NCI-H2107 (cell line): ENCODE measurements at regions not wholly inside any gene's neighbourhood (a gene's known extent, or its start where the extent isn't known, plus 50 kb on each side); places are given as distances from the start of the nearest gene placed in this dataset.
A peak's percentile ranks its signal among the peaks of the same experiment; 100 is the strongest.

Source experiments
- DNase-seq: peaks from one replicate; lab custom pipeline; 2025; lab: John Stamatoyannopoulos, UW

DNA sequence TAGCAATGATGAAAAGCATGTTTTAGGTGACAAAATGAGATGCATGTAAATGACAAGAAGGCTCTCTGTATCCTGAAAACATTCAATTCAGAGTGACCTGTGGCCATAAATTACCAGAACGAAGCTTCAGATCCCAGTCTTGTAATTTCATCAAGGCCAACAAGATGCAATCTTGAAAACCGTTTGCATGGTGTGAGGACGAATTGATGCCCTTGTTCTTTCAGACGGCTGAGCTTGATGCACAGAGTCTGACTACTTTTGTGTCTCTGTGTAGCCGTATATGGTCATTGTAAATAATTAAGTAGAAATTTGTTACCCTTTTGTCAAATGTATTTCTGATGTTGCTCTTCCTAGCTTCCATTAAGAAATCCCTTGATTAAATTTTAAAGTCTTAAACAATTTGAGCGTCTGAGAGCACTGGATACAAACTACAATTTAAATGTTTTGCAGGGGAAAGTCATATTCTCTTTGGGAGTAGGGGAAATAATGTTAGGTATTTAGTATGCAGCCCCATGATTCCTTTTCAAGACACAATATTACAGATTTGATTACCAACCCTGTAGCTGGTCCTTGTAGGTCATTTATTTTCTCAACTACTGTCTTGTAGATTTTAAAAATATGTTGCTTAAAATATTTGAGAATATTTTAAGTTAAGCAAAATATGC, 125.8 kb upstream of the PCDH9 start:
- DNase-seq: no peak

DNA sequence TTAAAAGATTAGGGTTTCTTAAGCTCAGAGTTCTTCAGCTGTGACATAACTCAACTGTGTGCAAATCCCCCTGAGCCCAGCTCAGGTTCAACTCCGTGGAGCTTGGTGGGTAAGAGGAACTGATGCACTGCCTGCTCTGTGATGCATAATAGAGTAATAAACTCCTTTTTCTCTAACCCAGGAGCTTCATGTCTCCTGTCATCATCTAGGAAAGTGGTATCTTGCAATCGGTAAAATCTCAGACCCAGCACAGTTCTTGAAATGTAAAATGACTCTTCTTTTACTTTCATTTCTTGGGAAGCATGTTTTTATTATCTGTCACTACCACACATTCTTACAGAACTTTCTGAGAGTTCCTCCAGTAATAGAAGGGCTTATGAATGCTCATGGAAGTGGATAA, 123.8 kb upstream of the PCDH9 start:
- DNase-seq: no peak

DNA sequence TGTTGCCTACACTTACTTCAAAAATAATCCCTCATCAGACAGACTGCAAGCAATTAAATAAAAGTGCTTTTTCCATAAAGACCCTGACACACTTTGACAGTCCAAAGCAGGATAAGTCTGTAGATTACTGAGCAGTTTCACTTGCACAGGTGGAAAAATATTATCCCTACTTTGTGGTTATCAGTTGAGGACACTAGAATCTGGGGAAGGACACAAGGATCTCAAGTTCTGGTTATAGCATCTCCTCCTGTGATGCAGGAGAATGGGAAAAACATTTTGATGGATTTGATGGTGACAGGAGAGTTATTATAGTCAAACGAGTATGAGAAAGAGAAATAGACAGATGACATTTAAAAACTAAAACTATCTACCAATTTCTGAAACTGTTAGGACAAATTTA, 122.9 kb upstream of the PCDH9 start:
- no peak for DNase-seq

DNA sequence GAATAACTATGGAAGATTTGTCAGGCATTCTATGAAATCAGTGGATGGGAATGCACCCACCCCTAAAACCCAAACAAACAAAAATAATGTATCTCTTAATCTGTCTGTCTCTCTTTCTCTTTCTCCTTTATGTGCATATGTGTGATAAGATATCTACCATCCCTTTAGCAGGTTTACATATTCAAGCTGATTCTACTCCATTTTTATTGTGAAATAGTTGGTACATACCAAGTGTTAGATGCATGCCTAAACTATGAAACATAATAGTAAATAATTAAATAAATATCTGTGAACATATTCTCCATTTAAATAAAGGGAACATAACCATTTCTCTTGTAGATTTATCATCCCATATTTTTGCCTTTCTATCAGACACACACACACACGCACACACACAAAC, 121.8 kb upstream of the PCDH9 start:
- no peak for DNase-seq

DNA sequence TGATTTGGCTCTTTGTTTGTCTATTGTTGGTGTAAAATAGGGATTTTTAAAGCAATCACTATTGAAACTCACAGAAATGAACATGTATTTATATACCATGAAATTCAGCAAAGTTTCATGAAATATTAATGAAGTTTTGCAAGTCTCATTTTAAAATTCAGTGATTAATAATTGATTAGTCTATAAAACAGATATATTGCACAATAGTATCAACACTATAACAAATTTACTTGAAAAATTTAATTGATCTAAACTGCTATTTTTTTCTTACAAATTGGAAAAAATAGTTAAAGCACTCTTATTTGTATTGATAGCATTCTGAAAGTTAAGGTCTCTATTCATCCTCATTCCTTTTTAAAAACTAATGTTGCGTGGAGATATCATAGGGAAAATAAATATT, 121.0 kb upstream of the PCDH9 start:
- DNase-seq: no peak

DNA sequence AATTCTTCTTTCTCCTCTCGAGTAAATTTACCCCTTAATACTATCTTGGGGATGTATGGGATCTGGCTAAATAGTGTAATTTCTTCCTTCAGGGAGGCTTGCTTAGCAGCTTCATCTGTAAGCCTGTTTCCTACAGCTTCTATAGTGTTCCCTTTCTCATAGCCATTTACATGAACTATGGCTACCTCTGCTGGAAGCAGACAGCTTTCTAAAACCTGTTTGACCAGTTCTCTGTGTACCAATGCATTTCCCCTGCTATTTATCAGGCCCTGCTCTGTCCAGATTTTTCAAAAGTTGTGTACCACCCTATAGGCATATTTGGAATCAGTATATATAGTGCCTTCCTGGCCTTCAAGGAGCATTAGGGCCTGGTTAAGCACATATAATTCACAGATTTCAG, 113.6 kb upstream of the PCDH9 start:
- DNase-seq: no peak

DNA sequence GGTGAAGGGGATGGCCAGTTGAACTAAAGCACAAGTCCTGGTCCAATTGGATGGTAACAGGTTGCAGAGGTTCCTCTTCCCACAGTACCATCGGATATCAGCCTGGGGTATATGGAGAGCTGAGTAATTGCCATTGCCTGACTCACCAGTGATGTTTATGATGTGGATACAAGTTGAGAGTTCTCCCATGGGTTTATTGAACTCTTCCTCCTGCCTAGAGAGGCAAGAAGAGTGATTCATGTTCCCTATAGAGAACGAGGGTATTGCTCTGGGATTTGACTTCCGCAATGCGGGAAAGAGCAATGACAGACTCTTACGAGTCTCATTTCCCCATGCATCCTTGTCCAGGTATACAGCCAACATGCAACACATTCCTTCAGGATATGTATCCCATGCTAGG, 111.3 kb upstream of the PCDH9 start:
- DNase-seq: no peak

DNA sequence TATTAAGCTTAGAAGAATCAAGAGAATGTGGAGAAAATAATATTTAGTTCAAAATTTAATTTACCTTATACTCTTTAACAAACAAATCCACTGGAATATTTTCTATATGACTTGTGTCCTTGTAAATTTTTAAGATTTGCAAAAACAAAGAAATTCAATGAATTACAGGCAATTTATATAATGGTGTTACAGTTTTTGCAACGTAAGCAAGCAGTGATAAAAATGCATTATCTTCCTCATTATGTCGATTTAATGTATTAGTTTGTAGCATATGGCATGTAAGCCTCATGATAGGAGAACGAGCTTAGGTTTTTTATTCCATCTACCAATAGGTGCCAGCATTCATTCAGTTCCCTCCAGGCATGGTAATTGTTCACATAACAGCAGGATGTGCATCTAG, 100.0 kb upstream of the PCDH9 start:
- DNase-seq: no peak

DNA sequence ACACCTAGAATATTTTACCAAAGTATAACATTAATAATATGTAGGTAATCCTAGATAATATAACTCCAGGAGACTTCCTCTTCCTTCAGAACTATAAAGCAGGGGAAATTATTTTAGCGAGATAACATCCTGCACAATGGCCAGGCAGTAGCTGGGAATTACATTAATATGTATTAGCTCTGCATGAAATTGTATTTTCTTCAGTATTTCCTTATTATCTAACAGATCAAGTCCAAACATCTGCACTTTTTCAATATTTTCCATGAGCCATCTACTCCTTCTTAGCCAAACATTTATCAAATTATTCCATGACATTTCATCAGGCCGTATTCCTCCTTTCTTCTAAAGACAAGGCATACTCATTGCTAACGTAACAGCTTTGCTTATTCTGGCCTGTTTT, 98.8 kb upstream of the PCDH9 start:
- no peak for DNase-seq

DNA sequence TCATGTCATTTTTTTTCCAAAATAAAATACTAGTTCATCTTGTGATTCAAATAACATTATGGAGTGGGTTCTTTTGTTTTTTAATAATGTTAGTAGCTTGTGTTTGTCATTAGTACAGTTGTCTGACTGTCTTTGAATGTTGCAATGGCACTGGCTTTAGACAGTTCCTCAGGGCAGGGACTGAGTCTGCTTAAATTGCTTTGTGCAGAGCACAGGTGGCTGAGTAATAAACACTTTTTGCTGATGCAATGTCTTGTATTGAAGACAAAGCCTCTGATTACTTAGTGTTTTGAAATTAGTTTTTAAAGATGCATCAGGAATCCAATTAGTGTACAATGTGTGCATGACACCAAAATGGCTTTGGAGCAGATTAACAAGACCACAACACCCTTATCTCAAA, 88.7 kb upstream of the PCDH9 start:
- no peak for DNase-seq

DNA sequence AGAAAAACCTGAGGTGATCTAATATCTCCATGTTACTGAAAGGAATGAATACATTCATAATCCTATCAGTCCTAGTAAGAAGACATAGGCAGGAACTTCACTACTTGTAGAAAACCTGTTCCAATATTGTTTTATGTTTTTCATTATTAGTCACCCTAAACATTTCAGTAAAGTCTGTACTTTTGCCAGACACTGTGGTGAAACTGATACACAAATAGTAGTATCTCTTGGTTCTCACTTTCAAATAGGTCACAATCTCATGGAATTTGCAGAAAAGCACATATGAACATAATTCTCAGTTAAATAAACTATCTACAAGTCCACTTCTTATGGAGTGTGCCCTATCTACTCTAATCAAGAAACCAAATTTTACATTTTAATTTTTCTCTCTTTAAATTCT, 88.3 kb upstream of the PCDH9 start:
- no peak for DNase-seq

DNA sequence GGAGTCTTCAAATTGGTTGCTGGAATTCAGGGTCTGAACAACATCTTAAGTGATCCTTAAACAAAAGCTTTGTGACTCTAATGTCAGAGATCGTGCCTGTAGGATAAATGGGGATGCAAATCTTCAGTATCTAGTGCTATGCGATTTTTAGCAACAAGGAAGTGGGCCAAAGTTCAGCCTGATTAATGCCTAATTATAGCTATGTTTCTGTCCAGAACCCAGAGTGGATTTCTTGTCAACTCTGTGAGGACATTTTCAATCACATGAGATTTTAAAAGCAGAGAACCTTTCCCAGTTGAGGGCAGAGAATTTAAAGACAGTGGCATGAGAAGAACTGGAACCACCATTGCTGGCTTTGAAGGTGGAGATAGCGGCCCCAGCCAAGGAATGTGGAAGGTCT, 84.3 kb upstream of the PCDH9 start:
- DNase-seq: no peak

DNA sequence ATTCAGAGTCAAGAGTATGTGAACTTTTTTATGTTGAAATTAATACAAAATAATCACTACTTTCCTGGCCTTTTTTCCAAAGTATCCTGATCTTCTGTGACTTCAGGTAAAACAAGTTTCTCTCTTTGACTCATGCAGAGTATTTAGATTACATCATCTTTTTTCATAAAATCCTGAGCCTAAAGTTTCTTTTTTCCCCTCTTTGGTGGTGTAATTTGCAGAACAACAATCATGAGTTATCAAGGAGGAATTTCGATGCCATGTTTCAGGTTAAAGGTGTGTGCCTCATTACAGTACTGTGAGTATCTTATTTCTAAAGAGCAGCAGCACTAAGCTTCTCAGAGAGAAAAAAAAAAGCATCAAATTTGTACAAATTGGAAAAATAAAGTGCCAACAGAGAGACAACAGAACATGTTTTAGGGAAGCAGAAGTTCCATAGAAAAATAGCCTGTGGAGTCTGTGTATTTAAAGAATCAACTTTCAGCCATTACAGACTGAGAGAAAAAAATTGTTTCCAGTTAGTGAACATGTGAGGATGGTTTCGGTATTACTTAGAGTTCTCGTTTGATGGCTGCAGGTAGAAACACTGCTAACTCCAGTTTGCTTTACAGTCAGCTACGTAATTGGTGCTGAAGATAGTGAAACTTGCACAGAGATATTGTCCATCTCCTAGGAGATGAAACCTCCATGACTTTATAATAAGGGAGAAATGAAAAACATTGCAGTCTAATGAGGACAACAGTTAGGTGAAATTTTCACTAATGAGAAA, 78.1 kb upstream of the PCDH9 start:
- DNase-seq: no peak

DNA sequence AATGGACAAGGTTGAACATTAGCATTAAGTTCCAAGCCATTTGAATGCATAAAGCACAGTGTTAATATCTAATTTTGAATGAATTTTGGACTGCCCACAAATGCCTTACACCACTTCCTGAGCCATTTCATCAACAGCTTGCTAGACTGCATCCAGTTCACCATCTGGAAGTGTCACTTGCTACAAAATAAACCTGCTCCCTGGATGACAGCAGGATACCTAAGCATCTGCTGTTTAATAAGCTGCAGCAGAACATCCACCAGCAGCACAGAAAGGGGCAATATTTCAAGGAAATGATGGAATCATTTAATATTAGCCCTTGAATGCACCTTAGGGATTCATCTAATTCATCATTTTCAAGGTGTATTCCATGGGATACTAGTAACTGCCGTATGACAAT, 76.6 kb upstream of the PCDH9 start:
- DNase-seq: no peak

DNA sequence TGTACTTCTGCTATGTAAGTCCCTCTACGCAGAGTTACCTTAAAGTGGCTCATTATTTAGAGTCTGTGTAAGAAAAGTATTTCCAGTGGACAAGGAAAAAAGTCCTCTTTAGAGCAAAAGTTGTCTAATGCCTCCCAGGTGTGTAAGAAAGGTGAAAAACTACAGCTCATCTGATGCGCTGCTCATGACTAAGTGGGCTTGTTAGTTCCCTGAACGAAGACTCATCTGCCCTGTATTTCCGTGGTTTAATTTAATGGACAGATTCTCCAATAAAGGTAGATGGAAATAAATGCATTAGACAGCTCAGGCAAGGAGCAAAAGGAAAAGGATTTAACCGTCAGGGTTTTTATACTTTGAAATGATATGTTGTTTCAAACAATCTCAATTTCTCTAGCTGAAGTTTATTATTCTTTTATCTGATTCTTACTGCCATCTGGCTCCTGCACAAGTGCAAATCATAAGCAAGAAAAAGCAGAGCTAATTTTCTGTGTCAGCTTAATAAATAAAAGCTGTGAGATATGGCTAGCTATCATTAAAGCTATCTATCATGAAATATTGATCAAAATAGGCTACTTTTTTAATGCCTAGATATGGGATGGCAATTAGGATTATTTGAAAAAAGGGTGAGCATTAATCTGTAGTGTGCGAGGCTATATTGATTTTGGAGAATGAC, 73.7 kb upstream of the PCDH9 start:
- DNase-seq: no peak

DNA sequence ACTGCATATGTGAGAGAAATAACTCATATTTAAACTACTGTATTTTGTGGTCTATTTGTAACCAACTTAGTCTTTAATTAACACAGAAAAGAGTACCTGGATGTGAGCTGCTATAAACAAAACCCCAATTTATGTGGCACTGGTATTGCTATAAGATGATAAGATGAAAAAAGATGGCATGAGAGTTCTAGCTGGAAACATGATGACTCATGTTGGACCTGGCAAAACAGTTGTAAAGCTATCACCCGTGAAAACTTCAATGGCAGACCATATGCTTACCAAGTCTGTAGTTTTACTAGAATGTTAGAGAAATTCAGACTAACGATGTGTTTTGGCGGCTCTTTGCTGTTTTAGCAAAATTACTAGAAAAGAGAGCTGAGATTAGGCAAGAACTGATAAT, 69.6 kb upstream of the PCDH9 start:
- no peak for DNase-seq

DNA sequence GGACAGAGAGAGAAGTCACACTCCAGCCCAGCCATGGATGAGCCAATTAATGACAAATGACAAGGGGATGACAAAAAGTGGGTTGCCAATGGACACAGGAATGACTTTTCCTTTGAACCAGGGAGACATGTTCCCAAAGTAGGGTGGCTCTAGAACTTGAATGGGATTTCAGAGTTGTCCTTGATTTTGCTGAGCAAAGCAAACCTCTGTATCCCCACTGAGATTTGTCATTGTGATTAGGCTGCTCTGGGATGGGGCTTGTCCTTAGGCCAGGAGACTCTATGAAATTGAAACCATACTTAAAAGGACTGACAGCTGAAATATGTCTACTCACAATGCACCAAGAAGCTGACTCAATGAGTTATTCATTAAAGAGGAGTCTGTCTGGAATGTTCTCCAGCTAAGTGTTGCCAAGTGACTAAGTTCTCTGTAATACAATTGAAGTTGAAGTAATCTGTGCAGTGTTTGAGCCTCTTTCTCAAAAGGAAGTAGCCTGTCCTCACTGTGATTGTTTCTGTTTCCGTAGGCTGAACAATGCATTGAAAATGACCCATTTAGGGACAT, 69.0 kb upstream of the PCDH9 start:
- no peak for DNase-seq

DNA sequence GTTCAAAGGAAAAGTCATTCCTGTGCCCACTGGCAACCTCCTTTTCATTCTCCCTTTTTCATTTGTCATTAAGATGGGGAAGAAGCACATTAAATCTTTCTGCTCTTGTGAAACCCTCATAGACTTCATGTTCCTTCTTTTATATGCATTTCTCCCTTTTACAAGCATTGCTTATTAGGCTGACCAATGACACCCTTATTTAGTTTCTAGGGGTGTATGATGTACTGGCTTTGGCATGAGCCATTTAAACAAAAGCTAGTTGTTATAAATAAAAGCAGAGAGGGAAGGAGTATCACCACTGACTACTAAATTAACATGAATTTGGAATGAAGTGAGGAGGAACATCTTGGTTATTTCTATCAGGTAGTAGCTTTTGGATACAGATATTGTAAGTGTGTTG, 68.2 kb upstream of the PCDH9 start:
- no peak for DNase-seq

DNA sequence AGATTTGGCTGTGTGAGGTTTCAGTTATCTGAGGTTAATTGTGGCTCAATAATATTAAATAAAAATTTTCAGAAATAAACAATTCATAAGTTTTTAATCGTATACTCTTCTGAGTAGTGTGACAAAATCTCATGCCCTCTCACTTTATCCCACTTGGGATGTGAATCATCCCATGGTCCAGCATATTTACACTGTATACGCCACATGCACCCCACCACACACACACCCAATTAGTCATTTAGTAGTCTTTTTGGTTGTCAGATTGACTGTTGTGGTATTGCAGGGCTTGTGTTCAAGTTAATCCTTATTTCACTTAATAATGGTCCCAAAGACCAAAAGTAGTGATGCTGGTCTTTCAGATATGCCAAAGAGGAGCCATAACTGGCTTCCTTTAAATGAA, 66.4 kb upstream of the PCDH9 start:
- no peak for DNase-seq

DNA sequence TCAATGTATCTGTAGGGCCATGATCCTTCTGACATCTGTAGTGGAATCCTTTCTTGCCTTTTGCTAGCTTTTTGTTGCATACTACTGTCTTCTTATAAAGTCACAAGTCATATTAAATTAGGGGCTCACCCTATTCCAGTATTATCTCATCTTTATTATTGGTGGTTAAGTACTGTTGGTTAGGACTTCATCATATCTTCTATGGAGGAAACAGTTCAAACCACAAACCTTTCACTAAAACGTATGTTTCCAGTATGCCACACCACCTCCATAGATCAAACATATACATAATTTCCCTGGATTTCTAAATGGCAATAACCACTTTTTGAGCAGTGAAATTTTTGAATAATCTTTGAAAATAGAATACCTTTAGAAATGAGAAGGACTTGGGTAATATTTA, 62.8 kb upstream of the PCDH9 start:
- no peak for DNase-seq

DNA sequence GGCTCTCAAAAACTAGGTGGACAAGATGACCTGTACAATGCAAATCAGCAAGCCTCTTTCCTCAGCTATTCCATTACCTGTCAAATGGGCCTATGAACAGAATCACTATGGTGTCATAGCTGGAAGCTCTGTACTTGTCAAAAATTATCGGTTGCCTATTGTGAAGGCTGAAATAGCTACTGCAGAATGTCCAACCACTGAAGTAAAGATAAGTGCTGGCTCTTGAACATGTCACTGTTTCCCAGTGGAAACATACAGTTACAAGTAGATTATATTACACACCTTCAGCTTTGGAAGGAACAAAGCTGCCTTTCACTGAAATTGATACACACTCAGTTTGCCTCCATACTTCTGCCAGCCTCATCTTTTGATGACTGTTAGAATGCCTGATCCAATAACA, 55.5 kb upstream of the PCDH9 start:
- DNase-seq: peak; percentile 7

DNA sequence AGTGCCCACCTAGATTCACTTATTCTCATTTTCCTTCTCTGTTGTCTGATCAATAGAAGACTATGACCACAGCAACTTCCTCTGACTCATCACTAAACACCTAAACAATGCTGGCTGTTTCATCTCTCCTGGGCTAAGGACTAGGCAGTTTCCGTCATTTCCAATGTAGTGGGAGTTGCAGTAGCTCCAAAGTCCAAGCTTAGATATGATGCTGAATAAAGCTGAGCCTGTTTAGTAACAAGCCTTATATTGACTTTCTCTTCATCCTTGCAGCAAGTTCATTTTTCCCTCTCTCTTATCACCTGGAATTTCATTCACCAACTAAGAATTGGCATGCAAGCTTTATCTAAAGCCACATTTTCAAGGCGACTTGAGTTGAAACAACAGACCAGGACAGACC, 53.5 kb upstream of the PCDH9 start:
- DNase-seq: no peak

DNA sequence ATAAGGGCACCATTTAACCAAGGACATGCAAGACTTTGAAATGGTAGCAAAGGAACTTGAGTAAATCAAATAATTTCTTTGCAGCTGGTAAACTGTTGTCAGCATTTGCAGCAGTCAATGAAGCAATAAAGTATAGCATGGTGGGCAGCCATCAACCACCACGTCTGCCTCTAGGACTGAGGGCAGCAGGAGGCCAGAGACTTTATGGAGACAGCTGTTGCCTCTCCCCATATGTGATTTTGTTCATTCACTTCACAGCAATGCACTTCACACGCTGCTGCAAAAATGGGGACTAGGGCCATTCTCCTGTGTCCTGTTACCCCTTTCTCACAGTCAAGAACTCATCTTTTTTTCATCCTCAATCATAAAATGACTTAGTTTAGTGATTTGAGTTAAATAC, 51.3 kb upstream of the PCDH9 start:
- DNase-seq: no peak
